OCI-LY1 (cell line): ENCODE measurements at regions not wholly inside any gene's neighbourhood (a gene's known extent, or its start where the extent isn't known, plus 50 kb on each side); places are given as distances from the start of the nearest gene placed in this dataset.

Experiments used
- EZH2 ChIP-seq: fragments of 200-600 bp; sonication (generic), shearing (Covaris generic); IDR thresholded peaks from 2 replicates; pipeline ENCODE4 v1.8.0; 2017; ENCODE audit warnings: borderline replicate concordance, mixed run types, mild to moderate bottlenecking, antibody characterized with exemption, low read length, moderate library complexity, mixed read lengths
- TF ChIP-seq, protein P1 (sequence below): fragments of 200-600 bp; sonication (generic), shearing (Covaris generic); IDR thresholded peaks from 2 replicates; pipeline ENCODE4 v1.5.1; 2017; ENCODE audit warnings: mild to moderate bottlenecking, antibody characterized with exemption, low read length, moderate library complexity, mixed read lengths

DNA sequence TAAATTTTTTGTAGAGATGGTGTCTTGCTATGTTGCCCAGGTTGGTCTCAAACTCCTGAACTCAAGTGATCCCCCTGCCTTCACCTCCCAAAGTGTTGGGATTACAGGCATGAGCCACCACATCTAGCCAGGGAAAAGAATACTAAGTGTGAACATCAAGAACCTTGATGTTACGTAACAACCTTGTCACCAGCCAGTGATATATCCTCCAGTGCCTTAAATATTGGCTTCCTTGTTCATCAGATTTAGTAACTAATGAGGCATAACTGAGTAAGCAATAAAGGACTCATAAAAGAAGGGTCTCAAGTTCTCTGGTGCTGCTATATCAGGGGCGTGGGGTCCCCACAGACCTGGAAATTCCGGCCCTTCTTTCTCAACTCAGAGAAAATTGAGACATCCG lies 60.5 kb upstream of the ENPEP start:
- TF ChIP-seq, protein P1, sequence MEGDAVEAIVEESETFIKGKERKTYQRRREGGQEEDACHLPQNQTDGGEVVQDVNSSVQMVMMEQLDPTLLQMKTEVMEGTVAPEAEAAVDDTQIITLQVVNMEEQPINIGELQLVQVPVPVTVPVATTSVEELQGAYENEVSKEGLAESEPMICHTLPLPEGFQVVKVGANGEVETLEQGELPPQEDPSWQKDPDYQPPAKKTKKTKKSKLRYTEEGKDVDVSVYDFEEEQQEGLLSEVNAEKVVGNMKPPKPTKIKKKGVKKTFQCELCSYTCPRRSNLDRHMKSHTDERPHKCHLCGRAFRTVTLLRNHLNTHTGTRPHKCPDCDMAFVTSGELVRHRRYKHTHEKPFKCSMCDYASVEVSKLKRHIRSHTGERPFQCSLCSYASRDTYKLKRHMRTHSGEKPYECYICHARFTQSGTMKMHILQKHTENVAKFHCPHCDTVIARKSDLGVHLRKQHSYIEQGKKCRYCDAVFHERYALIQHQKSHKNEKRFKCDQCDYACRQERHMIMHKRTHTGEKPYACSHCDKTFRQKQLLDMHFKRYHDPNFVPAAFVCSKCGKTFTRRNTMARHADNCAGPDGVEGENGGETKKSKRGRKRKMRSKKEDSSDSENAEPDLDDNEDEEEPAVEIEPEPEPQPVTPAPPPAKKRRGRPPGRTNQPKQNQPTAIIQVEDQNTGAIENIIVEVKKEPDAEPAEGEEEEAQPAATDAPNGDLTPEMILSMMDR: no peak
- TF ChIP-seq EZH2: no peak
